Neutrophil (primary cell): ENCODE measurements at regions not wholly inside any gene's neighbourhood (a gene's known extent, or its start where the extent isn't known, plus 50 kb on each side); places are given as distances from the start of the nearest gene placed in this dataset.

ENCODE experiments used
- H3K27ac ChIP-seq: fragments of 200-600 bp; sonication (generic); 2 replicates; pipeline ENCODE4 v1.5.1; 2016; ENCODE audit warnings: mild to moderate bottlenecking, moderate library complexity
- H3K27me3 ChIP-seq: fragments of 200-600 bp; sonication (generic); 2 replicates; pipeline ENCODE4 v1.6.0; 2016; ENCODE audit warnings: mild to moderate bottlenecking
- H3K36me3 ChIP-seq: fragments of 200-600 bp; sonication (generic); 2 replicates; pipeline ENCODE4 v1.5.1; 2017
- H3K4me1 ChIP-seq, 2 experiments: fragments of 200-600 bp in 1 of 2; sonication (generic) in 1 of 2; 1 replicate in 1 of 2; 2 replicates in 1 of 2; pipeline versions ENCODE4 v1.5.1 to v1.6.1; 2013 to 2016; ENCODE audit warnings: low read depth in 1 of 2, low read length in 1 of 2, mild to moderate bottlenecking in 1 of 2, moderate library complexity in 1 of 2; ENCODE audit not compliant: control insufficient read depth in 1 of 2, insufficient read depth in 1 of 2
- H3K4me3 ChIP-seq, 2 experiments: fragments of 200-600 bp in 1 of 2; sonication (generic) in 1 of 2; 1 replicate in 1 of 2; 2 replicates in 1 of 2; pipeline ENCODE4 v1.5.1; 2013 to 2016; ENCODE audit warnings: low read depth in 1 of 2, low read length in 1 of 2, mild to moderate bottlenecking in 1 of 2, moderate library complexity in 1 of 2
- H3K9me3 ChIP-seq: fragments of 200-600 bp; sonication (generic); 2 replicates; pipeline ENCODE4 v1.5.1; 2016
- TF ChIP-seq, protein P1 (sequence below): fragments of 200-600 bp; sonication (generic); IDR thresholded peaks from 2 replicates; pipeline ENCODE4 v1.5.1; 2016; ENCODE audit warnings: antibody characterized with exemption

DNA sequence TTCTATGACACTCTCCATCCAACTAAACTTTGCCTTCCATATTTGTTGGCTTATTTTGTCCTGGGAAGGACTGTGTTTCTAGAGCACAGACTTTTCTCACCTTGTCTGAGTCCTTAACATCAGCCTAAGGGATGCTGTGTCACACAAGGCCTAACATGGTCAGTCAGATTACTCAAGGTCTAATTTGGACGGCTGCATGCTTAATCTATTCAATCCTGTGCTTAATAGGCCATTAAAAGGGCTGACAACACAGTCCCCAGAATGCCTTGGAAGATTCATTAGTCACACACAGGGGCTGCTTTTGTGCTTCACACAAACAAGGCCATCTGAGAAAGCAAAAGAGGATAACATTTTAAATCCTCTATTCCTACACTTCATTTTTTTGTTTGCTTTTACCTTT, 84.0 kb downstream of the DYNAP start:
- no peaks in the 10 kb centered on the region for H3K4me1 ChIP-seq
- H3K4me3 ChIP-seq, result no peak overlapping the region
- TF ChIP-seq, protein P1, sequence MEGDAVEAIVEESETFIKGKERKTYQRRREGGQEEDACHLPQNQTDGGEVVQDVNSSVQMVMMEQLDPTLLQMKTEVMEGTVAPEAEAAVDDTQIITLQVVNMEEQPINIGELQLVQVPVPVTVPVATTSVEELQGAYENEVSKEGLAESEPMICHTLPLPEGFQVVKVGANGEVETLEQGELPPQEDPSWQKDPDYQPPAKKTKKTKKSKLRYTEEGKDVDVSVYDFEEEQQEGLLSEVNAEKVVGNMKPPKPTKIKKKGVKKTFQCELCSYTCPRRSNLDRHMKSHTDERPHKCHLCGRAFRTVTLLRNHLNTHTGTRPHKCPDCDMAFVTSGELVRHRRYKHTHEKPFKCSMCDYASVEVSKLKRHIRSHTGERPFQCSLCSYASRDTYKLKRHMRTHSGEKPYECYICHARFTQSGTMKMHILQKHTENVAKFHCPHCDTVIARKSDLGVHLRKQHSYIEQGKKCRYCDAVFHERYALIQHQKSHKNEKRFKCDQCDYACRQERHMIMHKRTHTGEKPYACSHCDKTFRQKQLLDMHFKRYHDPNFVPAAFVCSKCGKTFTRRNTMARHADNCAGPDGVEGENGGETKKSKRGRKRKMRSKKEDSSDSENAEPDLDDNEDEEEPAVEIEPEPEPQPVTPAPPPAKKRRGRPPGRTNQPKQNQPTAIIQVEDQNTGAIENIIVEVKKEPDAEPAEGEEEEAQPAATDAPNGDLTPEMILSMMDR, result no peak
- H3K9me3 ChIP-seq, result no peaks in the 10 kb centered on the region
- H3K27me3 ChIP-seq, result no peaks in the 10 kb centered on the region
- no peak overlapping the region for H3K27ac ChIP-seq
- no peaks in the 10 kb centered on the region for H3K36me3 ChIP-seq

DNA sequence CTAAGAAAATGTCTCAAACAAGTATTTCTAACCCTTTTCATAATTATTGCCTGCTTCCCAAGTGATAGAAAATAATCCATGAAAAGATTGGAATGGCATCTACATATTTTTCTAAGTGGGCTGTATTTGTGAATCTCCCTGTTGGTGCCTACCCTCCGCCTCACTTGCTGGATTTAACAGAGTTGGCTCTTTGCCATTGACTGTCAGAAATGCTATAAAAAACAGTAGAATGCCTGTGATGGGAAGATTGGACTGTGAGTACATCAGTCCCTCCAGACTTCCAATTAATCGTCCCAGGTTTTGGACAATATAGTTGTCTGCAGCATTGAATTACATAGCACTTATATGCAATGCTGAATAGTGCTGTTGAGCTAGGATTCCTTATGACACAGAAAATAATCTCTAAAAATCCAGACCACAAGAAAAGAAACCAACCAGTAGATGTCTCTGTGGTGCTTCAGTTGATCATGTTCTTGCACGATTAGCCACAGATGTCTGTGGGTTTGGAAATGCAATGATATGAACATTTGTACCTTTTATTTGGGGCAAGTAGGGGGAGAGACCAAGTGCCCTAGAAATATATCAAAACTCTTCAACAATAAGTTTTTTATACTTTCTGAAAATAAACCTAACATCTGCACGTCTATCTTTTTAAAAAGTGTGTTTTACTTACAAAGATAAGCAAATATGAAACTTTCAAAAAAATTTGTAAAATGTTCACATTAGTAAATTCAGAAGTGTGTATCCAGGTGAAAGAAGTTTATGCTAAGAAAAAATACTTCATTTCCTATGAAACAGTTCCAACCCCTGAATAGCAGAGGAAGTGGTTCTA, 88.5 kb downstream of the DYNAP start:
- TF ChIP-seq, protein P1, result no peak
- H3K9me3 ChIP-seq, result no peaks in the 10 kb centered on the region
- H3K4me3 ChIP-seq, result no peak overlapping the region
- no peak overlapping the region for H3K27ac ChIP-seq
- H3K27me3 ChIP-seq, result peaks cover 3% of the 10 kb centered on the region
- no peaks in the 10 kb centered on the region for H3K36me3 ChIP-seq
- no peaks in the 10 kb centered on the region for H3K4me1 ChIP-seq

DNA sequence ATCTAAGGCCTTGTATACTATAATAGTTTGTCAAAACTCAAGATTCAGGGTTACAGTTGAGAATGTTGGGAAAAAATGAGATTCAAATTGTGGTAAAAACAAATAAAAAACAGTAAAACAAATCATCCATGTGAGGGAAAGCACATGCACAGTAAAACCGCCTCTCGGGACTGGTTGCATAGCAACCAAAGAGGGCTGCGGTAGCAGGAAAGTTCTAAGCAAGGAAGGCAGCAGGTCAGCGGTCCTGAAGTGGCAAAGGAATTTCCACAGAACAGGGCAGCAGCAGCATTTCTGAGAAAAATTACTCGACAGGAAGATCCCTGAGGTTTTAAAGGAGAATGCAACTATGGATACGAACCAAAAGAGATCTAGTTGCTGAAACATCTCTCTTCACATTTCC, 93.7 kb downstream of the DYNAP start:
- H3K9me3 ChIP-seq, result no peaks in the 10 kb centered on the region
- H3K27ac ChIP-seq, result no peak overlapping the region
- peaks cover 17% of the 10 kb centered on the region for H3K27me3 ChIP-seq
- TF ChIP-seq, protein P1, result no peak
- no peaks in the 10 kb centered on the region for H3K4me1 ChIP-seq
- H3K4me3 ChIP-seq, result no peak overlapping the region
- H3K36me3 ChIP-seq, result no peaks in the 10 kb centered on the region

DNA sequence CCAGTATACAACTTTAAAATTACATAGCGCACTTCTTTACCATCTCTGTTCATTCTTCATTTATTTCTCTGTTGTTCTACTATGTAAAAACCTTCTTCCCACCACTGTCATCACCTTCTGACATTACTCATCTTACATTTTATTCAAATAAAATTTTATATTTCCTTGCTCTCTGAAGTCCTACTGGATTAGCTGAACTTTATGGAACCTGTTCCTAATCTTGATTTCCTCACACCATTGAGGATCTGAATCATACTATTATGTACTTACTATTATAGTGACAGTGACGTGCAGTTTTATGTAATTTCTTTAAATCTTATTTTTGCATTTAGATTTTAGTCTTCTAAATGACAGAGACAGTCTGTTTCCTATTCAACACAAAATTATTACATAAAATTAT, 98.3 kb downstream of the DYNAP start:
- TF ChIP-seq, protein P1, result no peak
- Histone ChIP-seq H3K36me3 (no peaks in the 10 kb centered on the region), H3K27me3 (peaks cover 14% of the 10 kb centered on the region), H3K4me3 (no peak overlapping the region), H3K4me1 (no peaks in the 10 kb centered on the region), H3K9me3 (no peaks in the 10 kb centered on the region), H3K27ac (no peak overlapping the region)

DNA sequence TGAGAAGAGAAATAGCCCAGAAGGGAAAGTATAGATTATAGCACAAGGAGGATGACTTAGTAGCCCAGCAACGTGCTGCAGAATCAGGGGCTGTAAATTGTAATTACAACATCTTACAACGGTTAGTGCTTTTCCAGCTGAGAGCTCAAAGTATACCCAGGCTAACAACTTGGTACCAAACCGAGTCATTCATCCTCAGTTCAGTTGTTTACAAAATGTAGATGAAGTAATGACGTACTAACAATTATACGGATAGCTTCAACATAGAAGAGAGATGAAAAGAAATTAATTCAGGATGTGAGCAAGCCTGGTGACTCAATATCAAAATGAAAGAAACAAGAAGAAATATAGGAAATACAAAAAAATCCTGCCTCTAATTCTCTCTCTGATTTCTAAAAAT, 99.2 kb downstream of the DYNAP start:
- Histone ChIP-seq H3K9me3 (no peaks in the 10 kb centered on the region), H3K27me3 (peaks cover 9% of the 10 kb centered on the region), H3K4me1 (no peaks in the 10 kb centered on the region), H3K36me3 (no peaks in the 10 kb centered on the region), H3K27ac (no peak overlapping the region), H3K4me3 (no peak overlapping the region)
- TF ChIP-seq, protein P1, result no peak
